Thoracic aorta (tissue), 2 donors: ENCODE measurements at regions not wholly inside any gene's neighbourhood (a gene's known extent, or its start where the extent isn't known, plus 50 kb on each side); places are given as distances from the start of the nearest gene placed in this dataset.
"Not testable (repeated sequence)": the region's sequence is repeated elsewhere in the genome, so short reads cannot be mapped to it uniquely, and the experiment has no call there.

Source experiments
- ATAC-seq: fragments of 150-250 bp; one replicate; pipeline ENCODE4 v1.8.0; 2017; ENCODE audit warnings: low read depth; ENCODE audit not compliant: insufficient number of reproducible peaks, low FRiP score
- DNase-seq: peaks from one replicate; pipeline ENCODE4 v3.0.0-alpha.2; 2020; ENCODE audit warnings: low spot score
- H3K27ac ChIP-seq, 2 donors: fragments of 200-600 bp; sonication (generic); 1 replicate in 1 of 2; 2 replicates in 1 of 2; pipeline ENCODE4 v1.5.1; 2016; ENCODE audit warnings: mild to moderate bottlenecking in 2 of 2, moderate library complexity in 2 of 2
- H3K27me3 ChIP-seq: fragments of 200-600 bp; sonication (generic); replicated peaks from 2 replicates; pipeline ENCODE4 v1.6.0; 2016; ENCODE audit warnings: mild to moderate bottlenecking; ENCODE audit not compliant: insufficient read depth
- H3K36me3 ChIP-seq: fragments of 200-600 bp; sonication (generic); one replicate; pipeline ENCODE4 v1.5.1; 2016
- H3K4me1 ChIP-seq, 2 donors: fragments of 200-600 bp; sonication (generic); 1 replicate in 1 of 2; 2 replicates in 1 of 2; pipeline versions ENCODE4 v1.5.1 to v1.6.0; 2016; ENCODE audit warnings: low read depth in 2 of 2, mild to moderate bottlenecking in 1 of 2; ENCODE audit not compliant: control insufficient read depth in 1 of 2
- H3K4me3 ChIP-seq: fragments of 200-600 bp; sonication (generic); 2 replicates; pipeline ENCODE4 v1.5.1; 2016; ENCODE audit warnings: mild to moderate bottlenecking
- H3K9me3 ChIP-seq: fragments of 200-600 bp; sonication (generic); 2 replicates; pipeline ENCODE4 v1.5.1; 2016
- TF ChIP-seq, protein P1 (sequence below): fragments of 200-600 bp; sonication (generic); IDR thresholded peaks from one replicate; pipeline ENCODE4 v1.5.1; 2019; ENCODE audit warnings: antibody characterized with exemption

DNA sequence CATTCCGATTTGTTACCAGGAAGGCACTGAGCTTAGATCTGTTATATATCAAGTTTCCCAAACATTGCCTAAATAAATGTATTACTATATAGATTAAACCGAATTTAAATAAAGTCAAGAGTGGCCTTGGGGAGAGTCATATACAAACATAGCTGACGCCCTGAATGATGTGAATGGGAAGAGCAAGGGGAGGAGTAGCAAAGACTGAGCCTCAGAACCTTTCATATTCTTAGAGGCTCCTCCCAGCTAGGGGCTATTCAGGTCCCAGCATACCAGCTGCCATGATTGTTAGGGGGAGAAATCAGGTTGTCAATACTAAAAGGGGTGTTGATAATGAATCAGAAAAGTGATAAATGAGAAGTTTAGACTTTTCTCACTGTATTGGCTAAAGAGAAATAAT, 64.7 kb upstream of the ITGB1 start:
- no peak for ATAC-seq

DNA sequence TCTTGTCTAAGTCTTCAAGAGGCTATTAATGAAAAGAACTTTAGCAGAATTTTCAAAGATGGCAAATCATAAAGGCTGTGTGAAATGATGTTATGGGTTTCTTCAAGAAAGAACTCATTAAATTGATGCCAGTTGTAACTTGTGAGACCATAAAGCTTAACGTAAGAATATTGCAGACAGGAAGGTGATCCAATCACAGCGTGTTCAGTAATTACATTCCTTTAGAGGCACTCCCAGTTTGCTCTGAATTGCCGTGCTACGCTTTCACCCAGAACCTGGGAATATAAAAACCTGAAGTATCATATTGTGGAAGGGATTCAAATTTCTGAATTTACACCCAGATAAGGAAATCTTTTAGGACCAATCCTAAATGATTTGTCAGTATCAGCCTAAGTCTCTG, 64.1 kb upstream of the ITGB1 start:
- peaks cover 0 to 15% of the 10 kb centered on the region in 2 donors for H3K4me1 ChIP-seq
- H3K4me3 ChIP-seq = no peak overlapping the region
- no peaks in the 10 kb centered on the region for H3K36me3 ChIP-seq
- no peak overlapping the region for H3K27ac ChIP-seq
- H3K9me3 ChIP-seq = no peaks in the 10 kb centered on the region
- TF ChIP-seq, protein P1, sequence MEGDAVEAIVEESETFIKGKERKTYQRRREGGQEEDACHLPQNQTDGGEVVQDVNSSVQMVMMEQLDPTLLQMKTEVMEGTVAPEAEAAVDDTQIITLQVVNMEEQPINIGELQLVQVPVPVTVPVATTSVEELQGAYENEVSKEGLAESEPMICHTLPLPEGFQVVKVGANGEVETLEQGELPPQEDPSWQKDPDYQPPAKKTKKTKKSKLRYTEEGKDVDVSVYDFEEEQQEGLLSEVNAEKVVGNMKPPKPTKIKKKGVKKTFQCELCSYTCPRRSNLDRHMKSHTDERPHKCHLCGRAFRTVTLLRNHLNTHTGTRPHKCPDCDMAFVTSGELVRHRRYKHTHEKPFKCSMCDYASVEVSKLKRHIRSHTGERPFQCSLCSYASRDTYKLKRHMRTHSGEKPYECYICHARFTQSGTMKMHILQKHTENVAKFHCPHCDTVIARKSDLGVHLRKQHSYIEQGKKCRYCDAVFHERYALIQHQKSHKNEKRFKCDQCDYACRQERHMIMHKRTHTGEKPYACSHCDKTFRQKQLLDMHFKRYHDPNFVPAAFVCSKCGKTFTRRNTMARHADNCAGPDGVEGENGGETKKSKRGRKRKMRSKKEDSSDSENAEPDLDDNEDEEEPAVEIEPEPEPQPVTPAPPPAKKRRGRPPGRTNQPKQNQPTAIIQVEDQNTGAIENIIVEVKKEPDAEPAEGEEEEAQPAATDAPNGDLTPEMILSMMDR = no peak
- no peaks in the 10 kb centered on the region for H3K27me3 ChIP-seq
- DNase-seq (no peak), ATAC-seq (no peak)

More for the DNA sequence above, 64.7 kb upstream of the ITGB1 start:
- H3K27me3 ChIP-seq = no peaks in the 10 kb centered on the region
- no peak overlapping the region for H3K4me3 ChIP-seq
- H3K9me3 ChIP-seq = no peaks in the 10 kb centered on the region
- no peaks in the 10 kb centered on the region for H3K36me3 ChIP-seq
- H3K27ac ChIP-seq = no peak overlapping the region
- TF ChIP-seq, protein P1 = no peak
- H3K4me1 ChIP-seq = peaks cover 0 to 16% of the 10 kb centered on the region in 2 donors
- DNase-seq = no peak

DNA sequence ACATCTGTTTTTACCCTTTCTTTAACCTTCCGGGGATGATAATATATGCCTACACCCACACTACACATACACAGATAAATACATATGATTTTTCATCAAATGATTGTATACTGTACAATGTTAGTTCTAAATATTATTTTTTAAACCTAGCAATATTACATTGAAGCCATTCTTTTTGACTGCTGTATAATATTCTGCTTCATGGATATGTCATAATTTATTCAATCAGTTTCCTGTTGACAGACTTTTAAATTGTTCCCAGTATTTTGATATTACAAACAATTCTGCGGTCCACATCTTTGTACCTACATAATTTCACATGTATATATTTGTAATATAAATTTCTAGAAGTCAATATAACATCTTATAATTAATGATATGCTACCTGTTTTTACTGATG, 59.0 kb upstream of the ITGB1 start:
- H3K27ac ChIP-seq = no peak overlapping the region
- DNase-seq (no peak), ATAC-seq (no peak)
- H3K9me3 ChIP-seq = no peaks in the 10 kb centered on the region
- TF ChIP-seq, protein P1 = no peak
- H3K4me1 ChIP-seq = no peaks in the 10 kb centered on the region
- H3K36me3 ChIP-seq = no peaks in the 10 kb centered on the region
- H3K4me3 ChIP-seq = no peak overlapping the region
- H3K27me3 ChIP-seq = no peaks in the 10 kb centered on the region

DNA sequence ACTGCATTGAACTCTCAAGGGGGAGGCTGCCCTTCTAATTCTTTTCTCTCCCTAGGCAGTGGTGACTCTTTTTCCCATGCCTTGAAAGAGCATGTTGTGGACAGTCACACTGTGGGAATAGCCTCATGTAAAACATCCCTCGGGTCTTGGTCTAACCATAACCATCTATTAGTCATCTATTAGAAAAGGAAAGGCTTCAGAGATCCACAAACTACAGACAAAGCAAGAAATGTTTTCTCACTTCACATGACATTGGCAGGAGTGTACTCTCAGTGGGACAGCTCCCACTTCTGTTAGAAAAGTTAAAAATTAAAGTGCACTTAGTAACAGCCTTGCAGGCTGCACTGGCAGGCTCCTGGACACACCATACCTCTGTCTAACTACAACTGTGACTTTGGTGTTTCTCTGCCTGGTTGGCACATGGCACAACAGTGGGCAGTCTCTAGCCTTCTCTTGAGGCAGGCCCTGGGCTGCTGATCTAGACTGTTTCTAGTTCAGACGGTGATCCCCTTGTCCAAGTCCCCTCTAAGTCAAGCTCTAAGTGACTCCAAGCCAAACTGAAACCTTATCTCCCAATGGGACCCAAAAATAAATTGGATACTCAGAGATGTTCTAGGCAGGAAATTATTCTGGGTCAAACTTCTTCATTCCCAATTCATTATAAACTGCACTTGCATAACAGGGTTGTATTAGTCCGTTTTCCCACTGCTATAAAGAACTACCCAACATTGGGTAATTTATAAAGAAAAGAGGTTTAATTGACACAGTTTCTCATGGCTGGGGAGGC, 57.9 kb upstream of the ITGB1 start:
- Histone ChIP-seq H3K27ac (no peak overlapping the region), H3K4me3 (no peak overlapping the region), H3K36me3 (no peaks in the 10 kb centered on the region), H3K27me3 (no peaks in the 10 kb centered on the region), H3K4me1 (no peaks in the 10 kb centered on the region), H3K9me3 (no peaks in the 10 kb centered on the region)
- TF ChIP-seq, protein P1 = no peak
- ATAC-seq = no peak
- DNase-seq = no peak

DNA sequence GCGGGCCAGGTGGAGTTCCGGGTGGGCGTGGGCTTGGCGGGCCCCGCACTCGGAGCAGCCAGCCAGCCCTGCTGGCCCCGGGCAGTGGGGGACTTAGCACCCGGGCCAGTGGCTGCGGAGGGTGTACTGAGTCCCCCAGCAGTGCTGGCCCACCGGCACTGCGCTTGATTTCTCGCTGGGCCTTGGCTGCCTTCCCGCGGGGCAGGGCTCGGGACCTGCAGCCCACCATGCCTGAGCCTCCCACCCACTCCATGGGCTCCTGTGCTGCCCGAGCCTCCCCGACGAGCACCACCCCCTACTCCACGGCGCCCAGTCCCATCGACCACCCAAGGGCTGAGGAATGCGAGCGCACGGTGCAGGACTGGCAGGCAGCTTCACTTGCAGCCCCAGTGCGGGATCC, 55.3 kb upstream of the ITGB1 start:
- H3K36me3 ChIP-seq, DNase-seq, H3K4me1 ChIP-seq, H3K27me3 ChIP-seq, H3K27ac ChIP-seq, ATAC-seq, H3K4me3 ChIP-seq, H3K9me3 ChIP-seq: not testable (repeated sequence)

DNA sequence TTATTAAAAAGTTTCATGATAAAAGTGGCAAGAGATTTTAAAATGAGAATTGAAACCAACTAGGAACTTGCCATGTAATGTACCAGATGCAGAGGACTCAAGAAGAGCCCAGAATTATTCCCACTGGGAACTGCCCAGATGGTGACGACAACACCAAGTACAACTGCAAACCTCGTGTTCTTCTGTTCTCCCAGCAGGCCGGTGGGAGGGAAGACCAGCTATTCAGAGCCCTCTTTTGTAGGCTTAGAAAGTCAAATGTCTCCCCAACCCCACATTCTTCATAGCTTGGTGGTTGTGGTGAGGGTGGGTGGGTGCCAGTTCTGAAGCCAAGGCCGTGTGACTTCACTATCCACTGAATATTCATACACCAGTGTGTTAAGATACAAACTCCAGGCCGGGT, 54.3 kb upstream of the ITGB1 start:
- Histone ChIP-seq H3K27ac (no peak overlapping the region), H3K27me3 (no peaks in the 10 kb centered on the region), H3K36me3 (no peaks in the 10 kb centered on the region), H3K4me1 (no peaks in the 10 kb centered on the region), H3K9me3 (no peaks in the 10 kb centered on the region), H3K4me3 (no peak overlapping the region)
- ATAC-seq (no peak), DNase-seq (no peak)
- TF ChIP-seq, protein P1 = no peak
